Loucy (cell line): ENCODE measurements at regions not wholly inside any gene's neighbourhood (a gene's known extent, or its start where the extent isn't known, plus 50 kb on each side); places are given as distances from the start of the nearest gene placed in this dataset.

ENCODE experiments used
- H2AFZ ChIP-seq: fragments of 200-600 bp; sonication (generic); 2 replicates; pipeline ENCODE4 v1.6.0; 2016; ENCODE audit warnings: antibody characterized with exemption, mild to moderate bottlenecking, low read length, moderate library complexity
- H3F3A ChIP-seq: fragments of 200-600 bp; 2 replicates; pipeline ENCODE4 v1.6.0; 2016; ENCODE audit warnings: antibody characterized with exemption, low read depth, mild to moderate bottlenecking
- H3K27me3 ChIP-seq: fragments of 200-600 bp; sonication (generic); 2 replicates; pipeline ENCODE4 v1.6.1; 2014; ENCODE audit warnings: low read length, mild to moderate bottlenecking; ENCODE audit not compliant: insufficient read depth, poor library complexity, severe bottlenecking
- H3K36me3 ChIP-seq: fragments of 200-600 bp; sonication (generic); 2 replicates; pipeline ENCODE4 v1.6.1; 2016; ENCODE audit warnings: low read length; ENCODE audit not compliant: insufficient read depth
- H3K4me1 ChIP-seq: fragments of 200-600 bp; sonication (generic); 2 replicates; pipeline ENCODE4 v1.5.1; 2014; ENCODE audit warnings: low read length, mild to moderate bottlenecking; ENCODE audit not compliant: insufficient read depth, poor library complexity, severe bottlenecking
- H3K4me2 ChIP-seq: fragments of 200-600 bp; sonication (generic); 2 replicates; pipeline ENCODE4 v1.6.0; 2014; ENCODE audit warnings: antibody characterized with exemption, low read length, low read depth, mild to moderate bottlenecking; ENCODE audit not compliant: poor library complexity, severe bottlenecking
- H3K4me3 ChIP-seq: fragments of 200-600 bp; sonication (generic); 2 replicates; pipeline ENCODE4 v1.5.1; 2014; ENCODE audit warnings: low read length, mild to moderate bottlenecking, mixed read lengths; ENCODE audit not compliant: poor library complexity, severe bottlenecking
- H3K79me2 ChIP-seq: fragments of 200-600 bp; sonication (generic); 2 replicates; pipeline ENCODE4 v1.6.1; 2014; ENCODE audit warnings: low read length; ENCODE audit not compliant: insufficient read depth
- H3K9ac ChIP-seq: fragments of 200-600 bp; sonication (generic); 2 replicates; pipeline ENCODE4 v1.6.0; 2014; ENCODE audit warnings: mild to moderate bottlenecking, low read depth, low read length, moderate library complexity; ENCODE audit not compliant: poor library complexity, severe bottlenecking
- H3K9me2 ChIP-seq: fragments of 200-600 bp; sonication (generic); replicated peaks from 2 replicates; pipeline ENCODE4 v1.6.1; 2016; ENCODE audit warnings: low read depth, low read length, mixed read lengths
- H3K9me3 ChIP-seq: fragments of 200-600 bp; sonication (generic); 2 replicates; pipeline ENCODE4 v1.6.1; 2014; ENCODE audit warnings: mild to moderate bottlenecking, antibody characterized with exemption, low read length, low read depth; ENCODE audit not compliant: insufficient read depth
- H4K20me1 ChIP-seq: fragments of 200-600 bp; sonication (generic); 2 replicates; pipeline ENCODE4 v1.6.0; 2014; ENCODE audit warnings: antibody characterized with exemption, low read length, mild to moderate bottlenecking; ENCODE audit not compliant: insufficient read depth, poor library complexity, severe bottlenecking
- EZH2phosphoT487 ChIP-seq: fragments of 200-600 bp; IDR thresholded peaks from 2 replicates; pipeline ENCODE4 v1.6.1; 2018; ENCODE audit warnings: antibody characterized with exemption, mild to moderate bottlenecking, moderate library complexity, borderline replicate concordance
- TF ChIP-seq, protein P1 (sequence below): fragments of 200-600 bp; sonication (generic); conservative IDR thresholded peaks from 2 replicates; pipeline ENCODE4 v1.5.1; 2014; ENCODE audit warnings: mild to moderate bottlenecking, antibody characterized with exemption, low read length

DNA sequence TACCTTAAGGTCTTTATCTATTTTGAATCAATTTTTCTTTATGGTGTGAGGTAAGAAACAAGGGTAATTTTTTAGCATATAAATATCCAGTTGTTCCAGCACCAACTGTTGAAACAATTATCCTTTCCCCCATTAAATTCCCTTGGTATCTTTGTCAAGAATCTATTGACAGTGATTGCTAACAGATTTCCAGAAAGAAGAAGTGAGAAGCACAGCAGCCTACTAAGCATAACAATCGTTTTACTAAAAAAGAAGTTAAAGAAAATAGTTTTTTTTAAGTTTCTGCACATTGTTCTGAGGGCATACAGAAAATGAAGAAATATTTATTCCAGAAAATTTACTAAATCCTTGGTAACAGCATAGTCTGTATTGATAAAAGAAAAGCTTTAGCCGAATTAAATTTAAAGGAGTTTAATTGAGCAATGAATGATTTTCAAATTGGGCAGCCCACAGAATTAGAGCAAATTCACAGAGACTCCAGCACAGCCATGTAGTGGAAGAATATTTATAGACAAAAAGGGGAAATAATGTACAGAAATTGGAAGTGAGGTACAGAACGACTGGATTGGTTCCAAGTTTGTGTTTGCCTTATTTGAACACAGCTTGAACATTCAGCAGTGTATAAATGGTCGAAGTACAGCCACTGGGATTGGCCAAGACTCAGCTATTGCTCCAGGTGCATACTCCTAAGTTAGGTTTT, 97.9 kb upstream of the UST start:
- Histone ChIP-seq H2AFZ (no peak overlapping the region), H3K9me2 (no peaks in the 10 kb centered on the region), H3K4me2 (no peak overlapping the region), H3K4me3 (no peak overlapping the region), H3K9ac (no peak overlapping the region), H3K9me3 (peaks cover 18% of the 10 kb centered on the region; the same call in 1 of the 2 replicates), H3K4me1 (no peaks in the 10 kb centered on the region), H3K27me3 (no peaks in the 10 kb centered on the region), H3K36me3 (no peaks in the 10 kb centered on the region), H4K20me1 (no peaks in the 10 kb centered on the region), H3K79me2 (no peaks in the 10 kb centered on the region), H3F3A (no peaks in the 10 kb centered on the region)
- TF ChIP-seq EZH2phosphoT487: no peak
- TF ChIP-seq, protein P1, sequence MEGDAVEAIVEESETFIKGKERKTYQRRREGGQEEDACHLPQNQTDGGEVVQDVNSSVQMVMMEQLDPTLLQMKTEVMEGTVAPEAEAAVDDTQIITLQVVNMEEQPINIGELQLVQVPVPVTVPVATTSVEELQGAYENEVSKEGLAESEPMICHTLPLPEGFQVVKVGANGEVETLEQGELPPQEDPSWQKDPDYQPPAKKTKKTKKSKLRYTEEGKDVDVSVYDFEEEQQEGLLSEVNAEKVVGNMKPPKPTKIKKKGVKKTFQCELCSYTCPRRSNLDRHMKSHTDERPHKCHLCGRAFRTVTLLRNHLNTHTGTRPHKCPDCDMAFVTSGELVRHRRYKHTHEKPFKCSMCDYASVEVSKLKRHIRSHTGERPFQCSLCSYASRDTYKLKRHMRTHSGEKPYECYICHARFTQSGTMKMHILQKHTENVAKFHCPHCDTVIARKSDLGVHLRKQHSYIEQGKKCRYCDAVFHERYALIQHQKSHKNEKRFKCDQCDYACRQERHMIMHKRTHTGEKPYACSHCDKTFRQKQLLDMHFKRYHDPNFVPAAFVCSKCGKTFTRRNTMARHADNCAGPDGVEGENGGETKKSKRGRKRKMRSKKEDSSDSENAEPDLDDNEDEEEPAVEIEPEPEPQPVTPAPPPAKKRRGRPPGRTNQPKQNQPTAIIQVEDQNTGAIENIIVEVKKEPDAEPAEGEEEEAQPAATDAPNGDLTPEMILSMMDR: no peak

DNA sequence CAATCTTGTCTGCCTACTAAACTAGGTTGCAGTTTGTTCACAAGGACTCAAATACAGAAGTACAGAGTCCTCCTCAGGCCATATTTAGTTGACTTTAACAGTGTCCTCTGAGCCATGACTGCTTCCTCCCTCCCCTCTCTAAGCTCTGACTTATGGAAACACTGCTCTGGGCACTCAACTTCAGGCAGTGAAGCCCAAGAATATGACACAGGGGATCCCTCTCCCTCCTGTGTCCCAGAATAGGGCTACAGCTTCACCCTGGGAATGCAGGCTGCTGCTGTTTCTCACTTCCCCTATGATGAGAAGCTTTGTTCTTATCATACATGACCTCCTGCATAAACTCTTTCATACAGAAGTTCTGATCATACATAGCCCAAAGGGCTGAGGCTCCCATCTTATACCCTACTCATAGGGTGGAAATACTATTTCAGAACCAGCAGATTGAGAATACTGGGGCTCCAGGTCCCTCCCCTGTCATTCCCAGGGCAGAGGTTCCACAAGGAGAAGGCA, 97.3 kb upstream of the UST start:
- H3K27me3 ChIP-seq: no peaks in the 10 kb centered on the region
- peaks cover 18% of the 10 kb centered on the region; the same call in 1 of the 2 replicates for H3K9me3 ChIP-seq
- H2AFZ ChIP-seq: no peak overlapping the region
- no peak overlapping the region for H3K4me3 ChIP-seq
- no peaks in the 10 kb centered on the region for H3K9me2 ChIP-seq
- no peaks in the 10 kb centered on the region for H3K36me3 ChIP-seq
- no peak overlapping the region for H3K9ac ChIP-seq
- H3K4me1 ChIP-seq: no peaks in the 10 kb centered on the region
- no peaks in the 10 kb centered on the region for H4K20me1 ChIP-seq
- H3K79me2 ChIP-seq: no peaks in the 10 kb centered on the region
- H3F3A ChIP-seq: no peaks in the 10 kb centered on the region
- H3K4me2 ChIP-seq: no peak overlapping the region
- TF ChIP-seq, protein P1: no peak
- no peak for TF ChIP-seq EZH2phosphoT487

DNA sequence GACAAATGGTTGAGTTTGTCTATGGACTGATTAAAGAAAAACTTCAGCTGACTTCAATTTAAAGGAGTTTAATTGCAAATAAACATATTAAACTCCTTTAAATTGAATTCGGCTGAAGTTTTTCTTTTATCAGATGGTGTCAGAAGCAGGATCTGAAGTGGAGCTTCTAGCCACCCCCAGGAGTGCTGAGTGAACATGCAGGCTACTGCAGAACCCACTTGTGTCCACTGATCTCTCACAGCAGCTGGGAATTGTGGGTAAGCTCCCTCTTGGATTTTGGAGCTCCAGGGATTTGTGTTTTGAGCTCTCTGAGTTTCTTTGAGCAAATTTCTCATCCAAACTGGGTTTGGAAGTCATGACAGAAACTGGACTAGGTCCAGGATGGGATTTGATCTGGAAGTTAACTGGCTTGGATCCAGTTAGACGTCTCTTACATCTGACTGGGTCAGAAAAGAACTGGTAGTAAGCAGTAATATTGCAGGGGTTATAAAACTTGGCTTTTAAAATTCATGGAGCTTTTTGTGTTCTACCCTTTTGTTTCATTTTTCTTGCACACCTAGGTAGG, 95.8 kb upstream of the UST start:
- Histone ChIP-seq H3K79me2 (no peaks in the 10 kb centered on the region), H3K4me3 (no peak overlapping the region), H3K36me3 (no peaks in the 10 kb centered on the region), H2AFZ (no peak overlapping the region), H3K9me3 (peaks cover 18% of the 10 kb centered on the region; the same call in 1 of the 2 replicates), H4K20me1 (no peaks in the 10 kb centered on the region), H3K4me2 (no peak overlapping the region), H3F3A (no peaks in the 10 kb centered on the region), H3K9me2 (no peaks in the 10 kb centered on the region), H3K27me3 (no peaks in the 10 kb centered on the region), H3K4me1 (no peaks in the 10 kb centered on the region), H3K9ac (no peak overlapping the region)
- TF ChIP-seq EZH2phosphoT487: no peak
- TF ChIP-seq, protein P1: no peak
